ENCODE measurements at regions not wholly inside any gene's neighbourhood (a gene's known extent, or its start where the extent isn't known, plus 50 kb on each side); places are given as distances from the start of the nearest gene placed in this dataset.

- Mint-ChIP-seq H3K9me3 (no peaks in the 10 kb centered on the region), H3K27ac (no peak overlapping the region), H3K36me3 (no peaks in the 10 kb centered on the region)
- no peak for DNase-seq (ENCODE audit: low spot score in 2 of 2)
- no peak for ATAC-seq
Observed at GRCh38 chr6:94487371-94487770, 1068.0 kb upstream of the EPHA7 start.

DNA sequence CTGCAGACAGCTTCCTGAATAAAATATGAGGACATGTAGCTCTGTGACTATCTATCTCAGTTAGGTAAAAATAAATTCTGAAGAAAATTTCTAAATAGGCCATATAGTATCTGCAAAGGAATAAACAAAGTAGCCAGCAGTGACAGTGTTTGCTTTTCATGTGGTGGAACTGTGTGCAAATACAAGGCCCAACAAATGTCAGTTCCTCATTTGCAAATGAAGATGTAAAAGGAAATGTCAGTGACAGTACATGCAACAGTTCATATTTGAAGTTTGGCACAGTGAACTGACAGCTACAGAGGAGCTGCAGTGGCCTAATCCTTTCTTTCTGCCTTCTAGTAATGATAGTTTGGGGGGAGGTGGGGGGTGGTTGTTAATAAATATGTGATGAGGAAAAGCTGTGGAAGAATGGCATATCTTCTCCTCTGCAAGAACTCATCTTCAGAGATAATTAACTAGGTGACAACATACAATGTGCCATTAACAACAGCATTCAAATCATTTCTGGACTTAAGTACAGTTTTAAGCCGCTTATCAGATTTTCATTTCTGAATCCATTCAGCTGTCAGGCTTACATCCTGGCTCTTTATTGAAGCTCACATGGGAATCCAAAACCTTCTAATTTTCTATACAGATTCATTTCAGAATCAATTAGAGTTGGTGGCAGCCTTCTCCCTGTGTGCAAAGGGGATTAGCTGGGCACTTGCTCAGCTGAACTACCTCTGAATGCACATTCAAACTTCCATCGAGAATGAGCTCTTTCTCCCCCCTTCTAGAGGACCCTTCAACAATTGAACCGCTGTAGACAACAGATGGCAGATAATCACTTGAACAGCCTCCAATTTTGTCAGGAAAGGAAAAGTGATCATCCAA lies 1059.0 kb upstream of the EPHA7 start:
- ATAC-seq (no peak), DNase-seq (ENCODE audit: low spot score in 2 of 2) (no peak)
- Mint-ChIP-seq H3K9me3 (peaks cover 9% of the 10 kb centered on the region in 2 donors), H3K36me3 (no peaks in the 10 kb centered on the region), H3K27ac (no peak overlapping the region)

DNA sequence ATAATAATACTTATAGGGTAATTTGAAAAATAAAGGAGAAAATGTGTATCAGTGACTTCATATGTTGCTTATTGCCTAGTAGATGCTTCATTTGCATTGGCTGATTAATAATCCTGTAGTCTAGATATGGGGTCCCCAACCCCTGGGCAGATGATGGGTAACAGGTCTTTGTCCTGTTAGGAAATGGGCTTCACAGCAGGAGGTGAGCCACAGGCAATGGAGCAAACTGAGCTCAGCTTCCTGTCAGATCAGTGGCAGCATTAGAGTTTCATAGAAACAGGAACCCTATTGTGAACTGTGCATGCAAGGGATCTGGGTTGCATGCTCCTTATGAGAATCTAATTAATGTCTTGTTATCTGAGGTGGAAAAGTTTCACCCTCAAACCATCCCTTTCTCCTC lies 1049.5 kb upstream of the EPHA7 start:
- H3K36me3 Mint-ChIP-seq: no peaks in the 10 kb centered on the region
- DNase-seq (ENCODE audit: low spot score in 2 of 2) (no peak), ATAC-seq (no peak)
- H3K9me3 Mint-ChIP-seq: peaks cover 10 to 14% of the 10 kb centered on the region in 2 donors
- no peak overlapping the region for H3K27ac Mint-ChIP-seq

DNA sequence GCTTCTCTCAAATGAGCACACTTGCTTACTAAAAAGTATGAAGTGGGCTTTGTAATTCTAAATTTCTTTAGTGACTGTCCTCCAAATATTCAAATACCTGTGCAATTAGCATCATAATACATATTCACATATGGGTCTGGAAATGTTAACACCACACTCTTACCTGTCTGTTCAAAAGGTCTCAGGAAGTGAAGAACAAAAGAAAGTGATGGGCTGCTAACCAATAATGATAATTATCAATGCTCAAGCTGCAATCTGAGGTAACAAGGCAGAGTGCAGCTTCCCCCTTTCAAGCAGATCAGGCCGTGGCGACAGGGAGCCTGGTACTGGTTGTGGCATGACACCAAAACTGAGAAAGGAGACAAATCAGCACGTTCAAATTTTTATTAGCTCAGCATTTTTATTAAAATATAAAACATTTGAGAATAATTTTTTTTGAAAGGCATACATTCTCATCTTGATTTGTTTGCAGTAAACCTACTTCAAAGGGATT lies 1044.7 kb upstream of the EPHA7 start:
- ATAC-seq (no peak), DNase-seq (ENCODE audit: low spot score in 2 of 2) (no peak)
- no peaks in the 10 kb centered on the region for H3K36me3 Mint-ChIP-seq
- H3K9me3 Mint-ChIP-seq: peaks cover 12 to 16% of the 10 kb centered on the region in 2 donors
- H3K27ac Mint-ChIP-seq: no peak overlapping the region

DNA sequence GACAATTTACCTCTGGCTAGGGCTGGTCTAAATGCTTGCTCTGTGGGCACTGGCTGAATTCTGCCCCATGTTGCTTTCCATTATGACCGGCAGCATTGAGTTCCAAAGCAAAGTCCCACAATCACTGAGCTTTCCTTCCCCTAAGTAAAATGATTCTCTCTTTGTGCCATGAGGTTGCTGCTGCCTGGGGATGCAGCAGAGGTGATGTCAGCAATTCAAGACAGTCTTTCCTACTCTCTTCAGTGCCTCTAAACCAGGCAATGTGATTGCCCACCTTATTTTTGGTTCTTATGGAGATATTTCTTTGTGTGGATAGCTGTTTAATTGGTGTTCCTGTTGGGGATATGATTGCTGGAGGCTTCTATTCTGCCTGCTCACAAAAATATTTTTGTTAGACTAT lies 1043.9 kb upstream of the EPHA7 start:
- H3K9me3 Mint-ChIP-seq: peaks cover 12% of the 10 kb centered on the region in 2 donors
- H3K27ac Mint-ChIP-seq: no peak overlapping the region
- no peak for ATAC-seq
- no peaks in the 10 kb centered on the region for H3K36me3 Mint-ChIP-seq
- no peak for DNase-seq (ENCODE audit: low spot score in 2 of 2)

GRCh38 chr6:94462231-94462630 lies 1042.9 kb upstream of the EPHA7 start:
- no peak overlapping the region for H3K27ac Mint-ChIP-seq
- no peak for ATAC-seq

DNA sequence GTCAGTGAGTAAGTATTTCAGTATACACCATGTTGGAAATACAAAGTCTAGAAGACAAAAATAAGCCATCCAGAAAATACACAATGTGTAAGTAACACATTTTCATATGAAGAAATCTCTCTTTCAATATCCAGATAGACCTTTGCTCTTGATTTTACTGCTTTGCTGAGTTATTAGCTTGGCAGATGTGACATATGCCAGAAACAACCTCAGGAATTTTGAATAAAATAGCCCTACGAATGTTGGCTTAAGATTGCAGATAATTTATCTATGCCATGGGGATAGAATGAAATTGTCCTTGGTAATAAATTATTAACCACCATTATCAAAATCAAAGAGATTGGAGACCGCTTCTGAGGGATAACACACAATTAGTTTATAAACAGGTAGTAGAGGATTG lies 1036.9 kb upstream of the EPHA7 start:
- Mint-ChIP-seq H3K36me3 (no peaks in the 10 kb centered on the region), H3K27ac (no peak overlapping the region), H3K9me3 (peaks cover 5 to 20% of the 10 kb centered on the region in 2 donors)
- DNase-seq (ENCODE audit: low spot score in 2 of 2) (no peak), ATAC-seq (no peak)

More at GRCh38 chr6:94462231-94462630, 1042.9 kb upstream of the EPHA7 start:
- Mint-ChIP-seq H3K9me3 (peaks cover 11 to 12% of the 10 kb centered on the region in 2 donors), H3K36me3 (no peaks in the 10 kb centered on the region)
- no peak for DNase-seq (ENCODE audit: low spot score in 2 of 2)

DNA sequence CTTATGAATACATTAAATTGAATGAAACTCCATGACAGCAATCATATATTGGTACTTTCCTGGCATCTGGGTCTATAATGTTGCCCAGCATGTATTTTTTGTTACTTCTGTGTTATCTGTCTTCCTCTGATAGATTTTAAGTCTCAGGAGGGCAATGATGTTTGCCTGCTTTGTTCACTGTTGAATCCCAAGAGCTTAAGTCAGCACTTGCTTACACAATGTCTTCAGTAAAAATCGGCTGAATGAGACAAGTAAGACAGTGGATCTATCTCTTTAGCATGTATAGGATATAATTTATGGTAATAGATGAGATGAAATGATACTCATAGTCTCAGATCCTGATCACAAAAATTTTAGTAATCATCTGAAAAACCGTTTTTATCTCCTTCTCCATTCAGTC lies 1034.9 kb upstream of the EPHA7 start:
- no peak for ATAC-seq
- no peak for DNase-seq (ENCODE audit: low spot score in 2 of 2)
- no peaks in the 10 kb centered on the region for H3K36me3 Mint-ChIP-seq
- peaks cover under 1 to 20% of the 10 kb centered on the region in 2 donors for H3K9me3 Mint-ChIP-seq
- H3K27ac Mint-ChIP-seq: no peak overlapping the region

GRCh38 chr6:94446120-94446519 lies 1026.8 kb upstream of the EPHA7 start:
- Mint-ChIP-seq H3K36me3 (no peaks in the 10 kb centered on the region), H3K9me3 (peaks cover 4 to 13% of the 10 kb centered on the region in 2 donors), H3K27ac (no peak overlapping the region)
- ATAC-seq: no peak
- DNase-seq (ENCODE audit: low spot score in 2 of 2): no peak

DNA sequence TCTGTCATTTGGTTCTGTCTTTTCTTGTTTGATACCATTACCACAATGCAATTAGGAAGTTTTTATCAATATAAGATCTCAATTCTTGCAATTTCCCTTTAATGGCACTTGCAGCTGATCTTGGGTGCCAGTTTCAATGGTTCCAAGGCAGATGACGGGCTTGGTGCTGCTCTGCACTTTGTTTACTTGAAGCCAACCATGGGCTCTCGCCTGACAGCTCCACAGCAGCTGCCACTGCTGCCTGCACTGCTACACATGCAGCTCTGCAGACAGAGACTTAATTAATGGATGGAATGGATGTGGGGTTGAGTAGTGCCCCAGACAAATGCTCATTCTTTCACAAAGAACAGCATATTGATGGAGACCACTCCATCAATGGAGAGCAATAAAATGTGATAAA lies 1024.3 kb upstream of the EPHA7 start:
- H3K36me3 Mint-ChIP-seq: no peaks in the 10 kb centered on the region
- ATAC-seq: no peak
- H3K27ac Mint-ChIP-seq: no peak overlapping the region
- peaks cover 8 to 9% of the 10 kb centered on the region in 2 donors for H3K9me3 Mint-ChIP-seq
- DNase-seq (ENCODE audit: low spot score in 2 of 2): no peak

- DNase-seq (ENCODE audit: low spot score in 2 of 2): no peak
- no peak overlapping the region for H3K27ac Mint-ChIP-seq
- H3K36me3 Mint-ChIP-seq: peaks cover 0 to 15% of the 10 kb centered on the region in 2 donors
Observed at GRCh38 chr6:94424692-94425091, 1005.3 kb upstream of the EPHA7 start.

DNA sequence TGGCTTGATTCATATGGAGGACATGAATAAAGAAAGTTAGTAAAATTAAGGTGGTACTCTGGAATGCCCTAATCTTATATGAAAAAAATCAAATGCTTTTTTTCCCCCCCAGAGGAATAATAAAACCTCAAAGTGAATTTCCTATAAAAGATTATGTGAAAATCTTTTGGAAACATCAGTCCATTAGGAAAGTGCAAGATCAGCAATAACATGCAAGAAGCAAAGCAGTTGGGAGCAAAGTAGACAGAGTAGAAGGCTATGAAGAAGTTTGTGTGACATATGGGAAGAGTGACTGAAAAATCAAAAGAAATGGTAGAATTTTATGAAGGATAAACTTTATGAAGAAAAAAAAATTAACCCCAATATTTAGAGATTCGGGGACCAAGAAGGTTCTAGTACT lies 998.0 kb upstream of the EPHA7 start:
- Mint-ChIP-seq H3K36me3 (no peaks in the 10 kb centered on the region), H3K27ac (no peak overlapping the region), H3K9me3 (peaks cover 7 to 18% of the 10 kb centered on the region in 2 donors)
- ATAC-seq (no peak), DNase-seq (ENCODE audit: low spot score in 2 of 2) (no peak)

More at GRCh38 chr6:94424692-94425091, 1005.3 kb upstream of the EPHA7 start:
- ATAC-seq: no peak
- H3K9me3 Mint-ChIP-seq: peaks cover 44 to 47% of the 10 kb centered on the region in 2 donors

GRCh38 chr6:94414041-94414440 lies 994.7 kb upstream of the EPHA7 start:
- Mint-ChIP-seq H3K9me3 (peaks cover 4 to 20% of the 10 kb centered on the region in 2 donors), H3K27ac (no peak overlapping the region), H3K36me3 (no peaks in the 10 kb centered on the region)
- DNase-seq (ENCODE audit: low spot score in 2 of 2) (no peak), ATAC-seq (no peak)

DNA sequence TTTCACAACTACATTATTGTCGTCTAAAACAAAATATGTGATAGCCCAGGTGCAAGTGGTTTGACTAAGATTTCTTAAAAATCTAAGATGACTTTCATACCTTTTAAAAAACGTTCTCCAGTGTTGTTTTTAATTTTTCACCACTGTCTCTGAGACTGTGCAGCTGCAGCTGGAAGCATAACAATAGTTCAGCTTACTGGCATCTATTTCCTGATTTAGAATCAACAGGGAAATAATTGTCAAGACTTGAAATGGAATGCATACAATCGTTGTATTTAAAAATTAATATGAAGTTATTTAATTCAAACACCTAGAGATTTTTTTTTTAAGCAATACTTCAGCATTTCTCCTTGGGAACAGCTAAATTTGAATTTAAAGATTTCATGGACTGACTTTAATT lies 982.0 kb upstream of the EPHA7 start:
- no peak for DNase-seq (ENCODE audit: low spot score in 2 of 2)
- no peak for ATAC-seq
- Mint-ChIP-seq H3K9me3 (peaks cover 7% of the 10 kb centered on the region in 2 donors), H3K27ac (no peak overlapping the region), H3K36me3 (no peaks in the 10 kb centered on the region)

GRCh38 chr6:94394822-94395221 lies 975.5 kb upstream of the EPHA7 start:
- DNase-seq (ENCODE audit: low spot score in 2 of 2) (no peak), ATAC-seq (no peak)
- H3K36me3 Mint-ChIP-seq: no peaks in the 10 kb centered on the region
- no peak overlapping the region for H3K27ac Mint-ChIP-seq
- no peaks in the 10 kb centered on the region for H3K9me3 Mint-ChIP-seq

- Mint-ChIP-seq H3K36me3 (no peaks in the 10 kb centered on the region), H3K9me3 (no peaks in the 10 kb centered on the region), H3K27ac (no peak overlapping the region)
- no peak for ATAC-seq
- DNase-seq (ENCODE audit: low spot score in 2 of 2): no peak
Observed at GRCh38 chr6:94389218-94389617, 969.9 kb upstream of the EPHA7 start.

GRCh38 chr6:94377835-94378234 lies 958.5 kb upstream of the EPHA7 start:
- H3K36me3 Mint-ChIP-seq: no peaks in the 10 kb centered on the region
- ATAC-seq: no peak
- no peak for DNase-seq (ENCODE audit: low spot score in 2 of 2)
- peaks cover 5 to 15% of the 10 kb centered on the region in 2 donors for H3K9me3 Mint-ChIP-seq
- no peak overlapping the region for H3K27ac Mint-ChIP-seq

DNA sequence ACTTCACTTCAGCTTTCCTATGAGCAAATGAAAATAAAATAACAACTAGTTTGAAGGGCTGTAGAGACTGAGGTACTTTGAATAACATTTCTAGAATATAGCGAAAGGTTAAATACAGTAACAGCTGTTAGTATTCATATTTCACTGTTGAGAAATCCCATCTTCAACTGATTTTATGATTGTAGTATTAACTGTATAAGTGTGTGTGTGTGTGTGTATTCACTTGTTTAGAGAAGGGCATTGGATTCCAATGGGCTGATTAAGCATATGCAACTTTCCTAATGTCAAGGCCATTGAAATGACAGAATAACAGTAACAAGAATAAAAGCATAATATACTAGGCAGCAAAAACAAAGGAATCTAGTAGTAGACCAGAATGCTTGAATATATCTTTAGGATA lies 957.5 kb upstream of the EPHA7 start:
- H3K9me3 Mint-ChIP-seq: peaks cover 5 to 15% of the 10 kb centered on the region in 2 donors
- DNase-seq (ENCODE audit: low spot score in 2 of 2): no peak
- ATAC-seq: no peak
- no peaks in the 10 kb centered on the region for H3K36me3 Mint-ChIP-seq
- H3K27ac Mint-ChIP-seq: no peak overlapping the region
